ENCODE measurements at regions not wholly inside any gene's neighbourhood (a gene's known extent, or its start where the extent isn't known, plus 50 kb on each side); places are given as distances from the start of the nearest gene placed in this dataset.

DNA sequence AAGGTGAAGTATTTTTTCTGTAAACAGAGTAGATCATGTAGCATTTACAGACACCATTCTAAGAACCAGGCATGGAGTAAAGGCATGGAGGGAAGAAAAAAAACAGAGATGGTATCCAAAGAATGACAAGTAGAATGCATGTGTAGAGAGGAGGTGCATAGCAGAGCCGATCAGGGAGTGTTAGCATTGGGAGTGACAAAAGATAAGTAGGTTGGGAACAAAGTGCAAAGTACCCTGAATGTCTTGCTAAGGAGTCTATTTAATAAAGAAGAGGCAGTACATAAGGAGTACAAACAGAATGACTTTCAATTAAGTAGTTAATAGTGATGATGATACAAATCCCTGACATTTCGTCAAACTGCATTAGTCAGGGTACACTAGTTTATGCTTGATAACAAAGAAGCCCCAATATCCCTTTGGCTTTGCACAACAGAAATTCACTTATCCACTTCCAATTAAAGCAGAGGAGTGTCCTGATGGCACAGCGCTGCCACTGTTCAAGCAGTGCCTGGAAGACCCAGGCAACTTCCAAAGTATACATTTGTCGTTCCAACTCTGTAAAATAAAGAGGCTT lies 371.5 kb downstream of the TNS3 start:
- WGBS, 2 donors = 33 to 52% methylated on average over 4 of the region's 4 CpGs
- no peak overlapping the region for H3K4me3 ChIP-seq
- no peaks in the 10 kb centered on the region for H3K9me3 ChIP-seq
- DNase-seq (no peak), ATAC-seq (no peak)
- TF ChIP-seq POLR2A (IDR thresholded peaks at IDR 0.05) = no peak
- TF ChIP-seq CTCF (IDR thresholded peaks at IDR 0.05) = no peak
- intact Hi-C loops (cut with DNase I) = no loop called here
- H3K36me3 ChIP-seq (replicated peaks in 1 of 2; ENCODE audit: insufficient read depth in 1 of 2, low read depth in 2 of 2) = no peaks in the 10 kb centered on the region
- peaks cover 13% of the 10 kb centered on the region for H3K4me1 ChIP-seq
- no peak overlapping the region for H3K27ac ChIP-seq
- no peaks in the 10 kb centered on the region for H3K27me3 ChIP-seq

DNA sequence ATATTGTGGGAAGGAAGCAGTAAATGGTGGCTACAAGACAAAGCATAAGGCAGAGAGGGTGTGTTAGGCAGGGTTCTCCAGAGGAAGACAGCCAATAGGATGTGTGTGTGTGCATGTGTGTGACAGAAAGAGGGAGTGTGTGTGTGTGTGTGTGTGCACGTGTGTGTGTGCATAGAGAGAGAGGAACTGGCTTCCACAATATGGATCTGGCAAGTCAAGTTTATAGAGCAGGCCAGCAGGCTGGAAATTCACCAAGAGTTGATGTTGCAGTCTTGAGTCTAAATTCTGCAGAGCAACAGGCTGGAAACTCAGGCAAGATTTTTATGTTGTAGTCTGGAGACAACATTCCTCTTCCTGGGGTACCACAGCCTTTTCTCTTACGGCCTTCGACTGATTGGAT lies 374.0 kb downstream of the TNS3 start:
- WGBS, 2 donors = 71 to 87% methylated on average over 3 of the region's 3 CpGs

DNA sequence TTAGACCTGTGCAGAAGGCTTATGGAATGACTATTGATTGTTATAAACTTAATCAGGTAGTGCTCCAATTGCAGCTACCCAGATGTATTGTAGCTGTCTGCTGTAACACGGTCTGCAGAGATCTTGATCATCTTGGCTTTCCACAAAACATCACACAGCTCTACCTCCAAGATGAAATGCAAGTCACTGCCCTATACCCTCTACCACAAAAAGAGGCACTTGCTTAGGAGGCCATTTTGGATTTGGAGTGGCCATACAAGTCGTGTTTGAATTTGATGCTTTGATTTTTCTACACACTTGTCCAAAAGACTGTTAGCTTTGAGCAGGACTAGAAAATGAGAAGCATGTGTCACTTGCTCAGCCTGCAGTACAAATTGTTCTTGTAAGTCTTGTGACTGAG lies 377.2 kb downstream of the TNS3 start:
- TF ChIP-seq CTCF (IDR thresholded peaks at IDR 0.05) (no peak), POLR2A (IDR thresholded peaks at IDR 0.05) (no peak)
- Histone ChIP-seq H3K4me1 (no peaks in the 10 kb centered on the region), H3K4me3 (no peak overlapping the region), H3K9me3 (no peaks in the 10 kb centered on the region), H3K27ac (no peak overlapping the region), H3K36me3 (replicated peaks in 1 of 2; ENCODE audit: insufficient read depth in 1 of 2, low read depth in 2 of 2) (no peaks in the 10 kb centered on the region), H3K27me3 (no peaks in the 10 kb centered on the region)
- DNase-seq (no peak), ATAC-seq (no peak)
- intact Hi-C loops (cut with DNase I) = no loop called here
- 71 to 84% methylated on average over 2 of the region's 2 CpGs for WGBS, 2 donors

More for the DNA sequence above, 374.0 kb downstream of the TNS3 start:
- Histone ChIP-seq H3K4me1 (peaks cover 13% of the 10 kb centered on the region), H3K4me3 (no peak overlapping the region), H3K27me3 (no peaks in the 10 kb centered on the region), H3K27ac (no peak overlapping the region), H3K9me3 (no peaks in the 10 kb centered on the region), H3K36me3 (replicated peaks in 1 of 2; ENCODE audit: insufficient read depth in 1 of 2, low read depth in 2 of 2) (no peaks in the 10 kb centered on the region)
- TF ChIP-seq CTCF (IDR thresholded peaks at IDR 0.05) (no peak), POLR2A (IDR thresholded peaks at IDR 0.05) (no peak)
- intact Hi-C loops (cut with DNase I) = no loop called here
- no peak for DNase-seq
- no peak for ATAC-seq

DNA sequence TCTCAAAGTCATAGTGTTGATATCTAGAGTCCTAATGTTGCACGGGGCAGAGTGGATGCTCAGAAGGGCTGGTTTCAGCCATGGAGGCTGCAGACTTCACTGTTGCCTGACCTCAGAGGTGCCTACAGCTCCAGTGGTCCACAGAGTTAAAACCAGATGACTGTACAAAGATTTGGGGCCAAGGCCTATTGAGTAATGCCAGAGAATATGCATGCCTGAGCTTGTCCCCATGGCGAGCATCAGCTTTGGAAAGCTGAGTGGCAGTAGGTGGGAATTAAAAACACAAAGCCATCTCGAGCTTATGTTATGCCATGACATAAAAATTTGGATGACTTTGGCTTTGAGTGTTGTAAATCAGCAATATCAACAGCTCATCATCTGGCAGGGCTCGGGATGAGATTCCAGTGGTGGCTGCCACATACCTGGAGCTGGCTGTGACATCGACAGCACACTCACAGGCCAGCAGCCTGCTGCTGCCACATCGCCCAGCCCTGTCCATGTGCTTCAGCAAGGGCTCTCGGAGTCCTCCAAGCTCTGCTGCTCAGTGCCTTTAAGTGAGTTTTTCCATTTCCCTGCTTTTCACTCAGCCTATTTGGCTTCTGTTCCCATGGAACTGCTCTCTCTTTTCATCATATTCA lies 379.6 kb downstream of the TNS3 start:
- Histone ChIP-seq H3K27me3 (no peaks in the 10 kb centered on the region), H3K27ac (no peak overlapping the region), H3K4me3 (no peak overlapping the region), H3K9me3 (no peaks in the 10 kb centered on the region), H3K36me3 (replicated peaks in 1 of 2; ENCODE audit: insufficient read depth in 1 of 2, low read depth in 2 of 2) (no peaks in the 10 kb centered on the region), H3K4me1 (no peaks in the 10 kb centered on the region)
- DNase-seq (no peak), ATAC-seq (no peak)
- TF ChIP-seq POLR2A (IDR thresholded peaks at IDR 0.05) = no peak
- no peak for TF ChIP-seq CTCF (IDR thresholded peaks at IDR 0.05)
- WGBS, 2 donors = 77 to 84% methylated on average over 6 to 7 of the region's 7 CpGs
- intact Hi-C loops (cut with DNase I) = no loop called here

- H3K27me3 ChIP-seq = no peaks in the 10 kb centered on the region
- intact Hi-C loops (cut with DNase I) = no loop called here
- DNase-seq = no peak
- no peak overlapping the region for H3K27ac ChIP-seq
- peaks cover 19% of the 10 kb centered on the region for H3K4me1 ChIP-seq
- H3K4me3 ChIP-seq = no peak overlapping the region
- no peaks in the 10 kb centered on the region for H3K36me3 ChIP-seq (replicated peaks in 1 of 2; ENCODE audit: insufficient read depth in 1 of 2, low read depth in 2 of 2)
- TF ChIP-seq POLR2A (IDR thresholded peaks at IDR 0.05) (no peak), CTCF (IDR thresholded peaks at IDR 0.05) (no peak)
- ATAC-seq = no peak
- 100% methylated on average over 1 of the region's 1 CpG for WGBS, 2 donors
- H3K9me3 ChIP-seq = no peaks in the 10 kb centered on the region
Measured at GRCh38 chr7:47198159-47198558, 383.8 kb downstream of the TNS3 start.
